Neutrophil (primary cell): ENCODE measurements at regions not wholly inside any gene's neighbourhood (a gene's known extent, or its start where the extent isn't known, plus 50 kb on each side); places are given as distances from the start of the nearest gene placed in this dataset.

Experiments used
- H3K27ac ChIP-seq: fragments of 200-600 bp; sonication (generic); 2 replicates; pipeline ENCODE4 v1.5.1; 2016; ENCODE audit warnings: mild to moderate bottlenecking, moderate library complexity
- H3K27me3 ChIP-seq: fragments of 200-600 bp; sonication (generic); 2 replicates; pipeline ENCODE4 v1.6.0; 2016; ENCODE audit warnings: mild to moderate bottlenecking
- H3K36me3 ChIP-seq: fragments of 200-600 bp; sonication (generic); 2 replicates; pipeline ENCODE4 v1.5.1; 2017
- H3K4me1 ChIP-seq, 2 experiments: fragments of 200-600 bp in 1 of 2; sonication (generic) in 1 of 2; 1 replicate in 1 of 2; 2 replicates in 1 of 2; pipeline versions ENCODE4 v1.5.1 to v1.6.1; 2013 to 2016; ENCODE audit warnings: low read depth in 1 of 2, low read length in 1 of 2, mild to moderate bottlenecking in 1 of 2, moderate library complexity in 1 of 2; ENCODE audit not compliant: control insufficient read depth in 1 of 2, insufficient read depth in 1 of 2
- H3K4me3 ChIP-seq, 2 experiments: fragments of 200-600 bp in 1 of 2; sonication (generic) in 1 of 2; 1 replicate in 1 of 2; 2 replicates in 1 of 2; pipeline ENCODE4 v1.5.1; 2013 to 2016; ENCODE audit warnings: low read depth in 1 of 2, low read length in 1 of 2, mild to moderate bottlenecking in 1 of 2, moderate library complexity in 1 of 2
- H3K9me3 ChIP-seq: fragments of 200-600 bp; sonication (generic); 2 replicates; pipeline ENCODE4 v1.5.1; 2016
- CTCF ChIP-seq: fragments of 200-600 bp; sonication (generic); IDR thresholded peaks from 2 replicates; pipeline ENCODE4 v1.5.1; 2016; ENCODE audit warnings: antibody characterized with exemption

DNA sequence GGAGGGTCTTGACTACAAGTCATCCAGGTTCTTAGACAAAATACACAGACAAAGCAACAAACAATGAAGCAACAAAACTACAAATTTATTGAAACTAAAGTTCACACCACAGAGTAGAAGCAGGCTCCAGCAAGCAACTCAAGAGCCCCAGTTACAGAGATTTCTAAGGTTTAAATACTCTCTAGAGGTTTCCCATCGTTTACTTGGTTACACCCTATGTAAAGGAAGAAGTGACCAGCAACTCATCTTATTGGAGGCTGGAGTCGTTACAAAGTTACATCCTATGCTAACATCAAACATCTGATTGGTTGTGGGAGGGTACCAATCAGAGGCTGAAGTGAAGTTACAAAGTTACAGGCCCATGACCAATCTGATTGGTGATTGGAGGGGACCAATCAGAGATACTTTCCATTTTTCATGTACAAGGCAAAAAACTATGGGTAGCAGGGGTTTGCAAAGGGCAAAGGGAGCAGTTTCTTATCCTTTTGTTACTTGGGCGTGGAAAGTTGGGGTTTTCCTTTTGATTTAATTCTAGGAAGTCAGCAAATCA, 2292.6 kb upstream of the C9orf72 start:
- Histone ChIP-seq H3K9me3 (no peaks in the 10 kb centered on the region), H3K27ac (no peak overlapping the region), H3K4me3 (no peak overlapping the region), H3K27me3 (no peaks in the 10 kb centered on the region), H3K4me1 (no peaks in the 10 kb centered on the region), H3K36me3 (no peaks in the 10 kb centered on the region)
- TF ChIP-seq CTCF = no peak

GRCh38 chr9:29866556-29866955, 2293.3 kb upstream of the C9orf72 start:
- Histone ChIP-seq H3K9me3 (no peaks in the 10 kb centered on the region), H3K4me3 (no peak overlapping the region)
- TF ChIP-seq CTCF = no peak

GRCh38 chr9:29873579-29873978, 2300.3 kb upstream of the C9orf72 start:
- Histone ChIP-seq H3K27ac (no peak overlapping the region), H3K36me3 (no peaks in the 10 kb centered on the region)
- TF ChIP-seq CTCF = no peak

More at GRCh38 chr9:29866556-29866955, 2293.3 kb upstream of the C9orf72 start:
- H3K4me1 ChIP-seq = no peaks in the 10 kb centered on the region
- H3K27me3 ChIP-seq = no peaks in the 10 kb centered on the region
- H3K27ac ChIP-seq = no peak overlapping the region
- no peaks in the 10 kb centered on the region for H3K36me3 ChIP-seq

GRCh38 chr9:29875547-29875946, 2302.3 kb upstream of the C9orf72 start:
- Histone ChIP-seq H3K36me3 (no peaks in the 10 kb centered on the region), H3K27me3 (no peaks in the 10 kb centered on the region), H3K9me3 (no peaks in the 10 kb centered on the region), H3K4me3 (no peak overlapping the region), H3K27ac (no peak overlapping the region), H3K4me1 (no peaks in the 10 kb centered on the region)
- no peak for TF ChIP-seq CTCF

More at GRCh38 chr9:29873579-29873978, 2300.3 kb upstream of the C9orf72 start:
- Histone ChIP-seq H3K9me3 (no peaks in the 10 kb centered on the region), H3K27me3 (no peaks in the 10 kb centered on the region), H3K4me3 (no peak overlapping the region), H3K4me1 (no peaks in the 10 kb centered on the region)

DNA sequence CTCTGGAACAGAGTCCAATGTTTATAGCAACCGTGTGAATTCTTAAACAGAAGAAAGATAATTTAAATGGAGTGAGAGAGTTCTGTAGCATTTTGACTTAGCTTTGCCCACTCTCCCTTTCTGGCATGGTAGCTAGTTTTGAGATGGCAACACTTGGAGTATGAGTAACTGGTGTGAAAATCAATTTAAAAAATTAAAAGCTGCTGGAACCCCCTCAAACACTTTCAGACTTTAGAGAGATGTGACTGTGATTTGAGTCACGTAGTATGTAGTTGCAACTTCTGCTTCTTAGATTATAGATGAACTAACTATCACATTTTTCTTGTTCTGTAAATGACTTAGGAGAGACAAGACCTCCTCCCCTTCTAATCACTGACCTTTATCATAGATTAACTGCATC, 2309.5 kb upstream of the C9orf72 start:
- H3K27ac ChIP-seq = no peak overlapping the region
- TF ChIP-seq CTCF = no peak
- no peaks in the 10 kb centered on the region for H3K36me3 ChIP-seq
- H3K27me3 ChIP-seq = no peaks in the 10 kb centered on the region
- no peaks in the 10 kb centered on the region for H3K9me3 ChIP-seq
- H3K4me3 ChIP-seq = no peak overlapping the region
- H3K4me1 ChIP-seq = no peaks in the 10 kb centered on the region

DNA sequence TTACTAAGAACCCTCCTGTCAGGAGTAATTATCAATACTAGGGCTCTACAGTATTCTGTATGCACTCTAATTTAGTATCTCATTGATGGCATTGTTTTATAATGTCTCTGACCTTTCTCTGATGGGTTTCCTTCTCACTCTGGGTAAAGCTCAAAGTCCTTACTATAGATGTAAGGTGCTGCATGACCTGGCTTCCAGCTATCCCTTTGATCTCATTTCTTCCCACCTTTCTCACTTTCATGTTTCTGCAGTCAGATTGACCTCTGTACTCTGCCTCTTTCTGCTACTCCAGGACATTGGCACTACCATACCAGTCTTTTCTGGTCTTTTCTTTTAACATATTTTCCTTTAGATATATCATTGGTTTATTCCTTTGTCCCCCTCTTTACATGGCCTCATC, 2332.8 kb upstream of the C9orf72 start:
- Histone ChIP-seq H3K27me3 (no peaks in the 10 kb centered on the region), H3K9me3 (no peaks in the 10 kb centered on the region), H3K4me3 (no peak overlapping the region), H3K36me3 (no peaks in the 10 kb centered on the region), H3K27ac (no peak overlapping the region), H3K4me1 (no peaks in the 10 kb centered on the region)
- TF ChIP-seq CTCF = no peak
